ENCODE measurements at regions not wholly inside any gene's neighbourhood (a gene's known extent, or its start where the extent isn't known, plus 50 kb on each side); places are given as distances from the start of the nearest gene placed in this dataset.

DNA sequence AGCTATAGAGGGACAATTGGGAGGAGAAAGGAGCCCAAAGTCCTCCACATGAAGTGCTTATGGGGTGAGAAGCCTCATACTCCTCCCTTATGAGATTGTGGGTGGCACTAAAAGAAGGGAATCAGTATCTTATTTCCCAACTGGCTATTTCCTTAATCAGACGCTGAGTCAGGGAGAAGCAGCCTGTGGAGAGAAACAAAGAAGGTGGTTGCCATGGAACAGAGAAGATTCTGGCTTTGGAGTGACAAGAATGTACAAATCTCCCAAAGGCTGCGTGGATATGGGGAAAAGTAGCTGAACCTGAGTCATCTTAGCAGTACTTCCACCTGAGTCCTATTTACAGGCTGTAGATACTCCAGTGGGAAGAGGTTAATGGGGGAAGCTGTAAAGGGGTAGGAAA is 115.8 kb upstream of the CWC22 start:
- Histone ChIP-seq H3K4me3 (ENCODE audit: low read depth, low read length) (no peak overlapping the region), H3K27ac (no peak overlapping the region), H3K36me3 (replicated peaks) (no peaks in the 10 kb centered on the region), H3K27me3 (replicated peaks) (no peaks in the 10 kb centered on the region)
- in situ Hi-C loops (cut with HindIII; ENCODE audit: low pct_ligation_motif_present, low sequenced_read_pairs): no loop called here
- DNase-seq: peak; percentile 77
- TF ChIP-seq, protein P1, sequence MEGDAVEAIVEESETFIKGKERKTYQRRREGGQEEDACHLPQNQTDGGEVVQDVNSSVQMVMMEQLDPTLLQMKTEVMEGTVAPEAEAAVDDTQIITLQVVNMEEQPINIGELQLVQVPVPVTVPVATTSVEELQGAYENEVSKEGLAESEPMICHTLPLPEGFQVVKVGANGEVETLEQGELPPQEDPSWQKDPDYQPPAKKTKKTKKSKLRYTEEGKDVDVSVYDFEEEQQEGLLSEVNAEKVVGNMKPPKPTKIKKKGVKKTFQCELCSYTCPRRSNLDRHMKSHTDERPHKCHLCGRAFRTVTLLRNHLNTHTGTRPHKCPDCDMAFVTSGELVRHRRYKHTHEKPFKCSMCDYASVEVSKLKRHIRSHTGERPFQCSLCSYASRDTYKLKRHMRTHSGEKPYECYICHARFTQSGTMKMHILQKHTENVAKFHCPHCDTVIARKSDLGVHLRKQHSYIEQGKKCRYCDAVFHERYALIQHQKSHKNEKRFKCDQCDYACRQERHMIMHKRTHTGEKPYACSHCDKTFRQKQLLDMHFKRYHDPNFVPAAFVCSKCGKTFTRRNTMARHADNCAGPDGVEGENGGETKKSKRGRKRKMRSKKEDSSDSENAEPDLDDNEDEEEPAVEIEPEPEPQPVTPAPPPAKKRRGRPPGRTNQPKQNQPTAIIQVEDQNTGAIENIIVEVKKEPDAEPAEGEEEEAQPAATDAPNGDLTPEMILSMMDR (IDR thresholded peaks at IDR 0.05; ENCODE audit: low read depth, low read length, missing control alignments): no peak

DNA sequence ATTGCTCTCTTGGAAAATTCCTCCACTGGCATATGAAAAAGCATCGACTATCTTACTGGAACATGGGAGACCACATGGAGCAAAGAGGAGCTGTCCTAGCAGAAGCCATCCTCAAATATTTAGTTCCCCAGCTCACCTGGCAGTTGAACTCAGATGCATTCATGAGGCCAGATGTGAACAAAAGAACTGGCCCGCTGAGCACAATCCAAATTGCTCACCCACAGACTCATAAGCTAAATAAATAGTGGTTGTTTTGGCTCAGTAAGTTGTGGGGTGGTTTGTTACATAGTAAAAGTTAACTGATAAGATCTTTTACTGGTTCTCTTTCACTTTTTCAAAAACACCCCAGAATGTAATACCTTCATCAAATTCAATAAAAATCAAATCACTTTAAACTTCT is 108.6 kb upstream of the CWC22 start:
- Histone ChIP-seq H3K4me3 (ENCODE audit: low read depth, low read length) (no peak overlapping the region), H3K27ac (no peak overlapping the region), H3K27me3 (replicated peaks) (no peaks in the 10 kb centered on the region), H3K36me3 (replicated peaks) (no peaks in the 10 kb centered on the region)
- in situ Hi-C loops (cut with HindIII; ENCODE audit: low pct_ligation_motif_present, low sequenced_read_pairs): no loop called here
- TF ChIP-seq, protein P1 (IDR thresholded peaks at IDR 0.05; ENCODE audit: low read depth, low read length, missing control alignments): no peak
- no peak for DNase-seq

DNA sequence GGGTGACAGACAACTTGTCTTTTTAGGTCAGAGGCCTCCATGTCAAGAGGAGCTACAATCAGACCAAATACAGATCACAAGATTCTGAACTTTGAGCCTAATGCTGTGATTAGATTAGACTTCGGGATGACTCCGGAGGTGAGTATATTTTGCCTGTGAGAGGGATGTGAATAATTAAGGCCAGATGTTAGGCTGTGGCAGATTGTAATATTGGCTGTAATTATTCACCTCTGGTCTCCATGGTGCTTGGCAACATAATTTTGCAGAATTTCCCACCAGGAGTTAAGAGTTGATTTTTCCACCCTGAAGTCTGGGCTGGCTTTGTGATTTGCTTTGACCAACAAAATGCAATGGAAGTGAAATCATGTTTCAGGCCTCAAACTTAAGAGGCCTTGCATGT is 108.2 kb upstream of the CWC22 start:
- TF ChIP-seq, protein P1 (IDR thresholded peaks at IDR 0.05; ENCODE audit: low read depth, low read length, missing control alignments): no peak
- in situ Hi-C loops (cut with HindIII; ENCODE audit: low pct_ligation_motif_present, low sequenced_read_pairs): no loop called here

DNA sequence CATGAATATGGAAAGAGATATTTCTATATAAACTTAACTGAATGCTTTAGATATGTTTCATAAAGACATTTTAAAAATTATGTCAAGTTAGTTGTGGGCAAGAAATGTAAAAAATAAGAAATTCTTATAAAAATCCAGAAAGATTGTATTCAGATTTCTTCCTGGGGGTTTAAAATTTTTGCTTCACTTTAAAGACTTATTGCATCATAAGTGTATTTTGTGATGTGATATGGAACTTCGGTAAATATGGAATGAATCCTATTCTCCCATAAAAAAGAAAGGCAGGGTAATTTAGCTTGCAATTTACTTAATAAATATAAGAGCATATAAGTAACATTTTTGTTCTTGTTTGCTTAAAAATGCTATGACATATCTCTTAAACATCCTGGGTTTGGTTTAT is 104.8 kb upstream of the CWC22 start:
- Histone ChIP-seq H3K27me3 (replicated peaks) (no peaks in the 10 kb centered on the region), H3K27ac (no peak overlapping the region), H3K36me3 (replicated peaks) (no peaks in the 10 kb centered on the region), H3K4me3 (ENCODE audit: low read depth, low read length) (no peak overlapping the region)
- in situ Hi-C loops (cut with HindIII; ENCODE audit: low pct_ligation_motif_present, low sequenced_read_pairs): no loop called here
- TF ChIP-seq, protein P1 (IDR thresholded peaks at IDR 0.05; ENCODE audit: low read depth, low read length, missing control alignments): no peak
- no peak for DNase-seq

More for the DNA sequence above, 108.2 kb upstream of the CWC22 start:
- H3K36me3 ChIP-seq (replicated peaks): no peaks in the 10 kb centered on the region
- DNase-seq: no peak
- no peak overlapping the region for H3K4me3 ChIP-seq (ENCODE audit: low read depth, low read length)
- no peak overlapping the region for H3K27ac ChIP-seq
- no peaks in the 10 kb centered on the region for H3K27me3 ChIP-seq (replicated peaks)

DNA sequence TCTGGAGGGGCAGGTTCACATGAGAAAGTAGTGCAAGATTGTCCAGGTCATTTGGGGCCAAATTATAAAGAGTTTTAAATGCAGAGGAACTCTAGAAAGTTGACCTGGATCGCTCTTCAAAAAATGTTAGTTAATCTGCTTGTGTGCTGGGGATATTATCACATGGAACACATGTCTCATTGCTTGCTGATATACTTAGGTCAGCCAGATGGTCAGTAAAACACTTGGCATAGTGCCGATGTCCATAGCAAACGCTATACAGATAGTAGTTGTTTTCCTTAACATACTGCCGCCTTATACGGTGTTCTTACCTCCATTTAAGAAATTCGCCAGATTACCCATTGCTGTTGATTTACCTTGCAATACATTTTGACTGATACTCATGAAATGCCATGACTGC is 103.4 kb upstream of the CWC22 start:
- DNase-seq: no peak
- Histone ChIP-seq H3K36me3 (replicated peaks) (no peaks in the 10 kb centered on the region), H3K4me3 (ENCODE audit: low read depth, low read length) (no peak overlapping the region), H3K27me3 (replicated peaks) (no peaks in the 10 kb centered on the region), H3K27ac (no peak overlapping the region)
- TF ChIP-seq, protein P1 (IDR thresholded peaks at IDR 0.05; ENCODE audit: low read depth, low read length, missing control alignments): no peak
- in situ Hi-C loops (cut with HindIII; ENCODE audit: low pct_ligation_motif_present, low sequenced_read_pairs): no loop called here

DNA sequence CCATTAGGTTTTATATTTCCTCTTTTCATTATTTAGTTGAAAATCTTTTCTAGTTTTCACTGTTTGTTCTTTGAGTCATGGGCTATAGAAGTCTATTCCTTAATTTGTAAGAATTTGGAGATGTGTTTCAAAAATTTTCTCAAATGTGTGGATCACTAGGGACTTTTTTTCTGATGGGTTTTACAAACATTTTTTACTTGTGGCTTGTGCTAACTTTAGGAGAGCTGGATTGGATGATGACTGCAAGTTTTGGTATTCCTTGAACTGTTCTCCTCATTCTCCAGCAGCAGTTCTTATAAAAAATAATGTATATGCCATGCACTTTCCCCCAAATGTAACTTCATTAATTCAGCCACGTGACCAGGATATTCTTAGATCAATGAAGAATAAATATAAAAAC is 94.7 kb upstream of the CWC22 start:
- TF ChIP-seq, protein P1 (IDR thresholded peaks at IDR 0.05; ENCODE audit: low read depth, low read length, missing control alignments): no peak
- in situ Hi-C loops (cut with HindIII; ENCODE audit: low pct_ligation_motif_present, low sequenced_read_pairs): no loop called here
- Histone ChIP-seq H3K4me3 (ENCODE audit: low read depth, low read length) (no peak overlapping the region), H3K27ac (no peak overlapping the region), H3K36me3 (replicated peaks) (no peaks in the 10 kb centered on the region), H3K27me3 (replicated peaks) (no peaks in the 10 kb centered on the region)
- no peak for DNase-seq

All from brain microvascular endothelial cell (primary cell).